ENCODE measurements at regions not wholly inside any gene's neighbourhood (a gene's known extent, or its start where the extent isn't known, plus 50 kb on each side); places are given as distances from the start of the nearest gene placed in this dataset.
"Not testable (repeated sequence)": the region's sequence is repeated elsewhere in the genome, so short reads cannot be mapped to it uniquely, and the experiment has no call there.

DNA sequence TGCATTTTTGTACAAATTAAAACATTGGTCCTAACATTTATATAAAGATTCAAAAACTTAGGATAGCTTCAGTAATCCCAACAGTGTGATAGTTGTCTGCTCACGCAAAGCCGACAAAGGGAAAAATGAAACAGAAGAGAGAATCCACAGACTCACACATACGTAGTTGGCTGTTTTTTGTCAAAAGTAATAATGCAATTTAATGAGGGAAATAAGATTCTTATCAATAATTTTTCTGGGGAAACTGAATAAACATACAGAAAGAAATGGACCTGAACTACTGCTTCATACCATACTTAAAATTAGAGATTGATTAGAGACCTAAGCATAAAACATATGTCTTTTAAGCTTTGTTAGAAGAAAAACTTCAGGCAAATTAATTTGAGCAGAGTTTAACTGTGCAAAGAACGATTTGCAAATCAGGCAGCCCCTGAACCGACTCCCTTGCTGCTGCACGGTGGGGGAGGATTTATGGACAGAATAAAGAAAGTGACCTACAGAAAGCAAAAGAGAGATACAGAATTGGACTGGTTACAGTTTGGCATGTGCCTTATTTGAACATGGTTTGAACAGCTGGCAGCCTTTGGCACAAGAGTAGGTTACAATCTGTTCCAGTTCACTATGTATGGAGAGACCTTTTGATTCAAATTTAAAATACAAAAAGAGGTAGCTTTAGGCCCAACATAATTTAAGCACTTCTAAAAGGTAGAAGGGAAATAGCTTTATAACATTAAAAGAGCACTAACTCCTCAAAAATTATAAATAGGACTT is 64.9 kb upstream of the CTSV start:
- TF ChIP-seq, protein P1, sequence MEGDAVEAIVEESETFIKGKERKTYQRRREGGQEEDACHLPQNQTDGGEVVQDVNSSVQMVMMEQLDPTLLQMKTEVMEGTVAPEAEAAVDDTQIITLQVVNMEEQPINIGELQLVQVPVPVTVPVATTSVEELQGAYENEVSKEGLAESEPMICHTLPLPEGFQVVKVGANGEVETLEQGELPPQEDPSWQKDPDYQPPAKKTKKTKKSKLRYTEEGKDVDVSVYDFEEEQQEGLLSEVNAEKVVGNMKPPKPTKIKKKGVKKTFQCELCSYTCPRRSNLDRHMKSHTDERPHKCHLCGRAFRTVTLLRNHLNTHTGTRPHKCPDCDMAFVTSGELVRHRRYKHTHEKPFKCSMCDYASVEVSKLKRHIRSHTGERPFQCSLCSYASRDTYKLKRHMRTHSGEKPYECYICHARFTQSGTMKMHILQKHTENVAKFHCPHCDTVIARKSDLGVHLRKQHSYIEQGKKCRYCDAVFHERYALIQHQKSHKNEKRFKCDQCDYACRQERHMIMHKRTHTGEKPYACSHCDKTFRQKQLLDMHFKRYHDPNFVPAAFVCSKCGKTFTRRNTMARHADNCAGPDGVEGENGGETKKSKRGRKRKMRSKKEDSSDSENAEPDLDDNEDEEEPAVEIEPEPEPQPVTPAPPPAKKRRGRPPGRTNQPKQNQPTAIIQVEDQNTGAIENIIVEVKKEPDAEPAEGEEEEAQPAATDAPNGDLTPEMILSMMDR (IDR thresholded peaks at IDR 0.05): not testable (repeated sequence)
- TF ChIP-seq SIN3A (IDR thresholded peaks at IDR 0.05; ENCODE audit: borderline replicate concordance, insufficient read depth, low read depth, low read length); POLR2AphosphoS5 (IDR thresholded peaks at IDR 0.05; ENCODE audit: low read depth, low read length): not testable (repeated sequence)
- TF ChIP-seq, protein P2, sequence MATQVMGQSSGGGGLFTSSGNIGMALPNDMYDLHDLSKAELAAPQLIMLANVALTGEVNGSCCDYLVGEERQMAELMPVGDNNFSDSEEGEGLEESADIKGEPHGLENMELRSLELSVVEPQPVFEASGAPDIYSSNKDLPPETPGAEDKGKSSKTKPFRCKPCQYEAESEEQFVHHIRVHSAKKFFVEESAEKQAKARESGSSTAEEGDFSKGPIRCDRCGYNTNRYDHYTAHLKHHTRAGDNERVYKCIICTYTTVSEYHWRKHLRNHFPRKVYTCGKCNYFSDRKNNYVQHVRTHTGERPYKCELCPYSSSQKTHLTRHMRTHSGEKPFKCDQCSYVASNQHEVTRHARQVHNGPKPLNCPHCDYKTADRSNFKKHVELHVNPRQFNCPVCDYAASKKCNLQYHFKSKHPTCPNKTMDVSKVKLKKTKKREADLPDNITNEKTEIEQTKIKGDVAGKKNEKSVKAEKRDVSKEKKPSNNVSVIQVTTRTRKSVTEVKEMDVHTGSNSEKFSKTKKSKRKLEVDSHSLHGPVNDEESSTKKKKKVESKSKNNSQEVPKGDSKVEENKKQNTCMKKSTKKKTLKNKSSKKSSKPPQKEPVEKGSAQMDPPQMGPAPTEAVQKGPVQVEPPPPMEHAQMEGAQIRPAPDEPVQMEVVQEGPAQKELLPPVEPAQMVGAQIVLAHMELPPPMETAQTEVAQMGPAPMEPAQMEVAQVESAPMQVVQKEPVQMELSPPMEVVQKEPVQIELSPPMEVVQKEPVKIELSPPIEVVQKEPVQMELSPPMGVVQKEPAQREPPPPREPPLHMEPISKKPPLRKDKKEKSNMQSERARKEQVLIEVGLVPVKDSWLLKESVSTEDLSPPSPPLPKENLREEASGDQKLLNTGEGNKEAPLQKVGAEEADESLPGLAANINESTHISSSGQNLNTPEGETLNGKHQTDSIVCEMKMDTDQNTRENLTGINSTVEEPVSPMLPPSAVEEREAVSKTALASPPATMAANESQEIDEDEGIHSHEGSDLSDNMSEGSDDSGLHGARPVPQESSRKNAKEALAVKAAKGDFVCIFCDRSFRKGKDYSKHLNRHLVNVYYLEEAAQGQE (IDR thresholded peaks at IDR 0.05; ENCODE audit: insufficient read depth in 1 of 2, low read depth in 2 of 2, low read length in 1 of 2): not testable (repeated sequence)

All from Panc1 (cell line).